Tibial artery (tissue), 4 donors: ENCODE measurements at regions not wholly inside any gene's neighbourhood (a gene's known extent, or its start where the extent isn't known, plus 50 kb on each side); places are given as distances from the start of the nearest gene placed in this dataset.

Source experiments
- DNase-seq, 2 donors: peaks; one replicate each; pipeline ENCODE4 v3.0.0-alpha.2; 2019
- H3K27ac ChIP-seq, 2 donors: fragments of 200-600 bp; sonication (generic) in 1 of 2; 1 replicate in 1 of 2; 2 replicates in 1 of 2; pipeline ENCODE4 v1.5.1; 2018 to 2019; ENCODE audit warnings: mild to moderate bottlenecking in 1 of 2
- H3K27me3 ChIP-seq, 2 donors: fragments of 200-600 bp; sonication (generic) in 1 of 2; one replicate each; pipeline versions ENCODE4 v1.5.1 to v1.6.0; 2016 to 2019
- H3K36me3 ChIP-seq, 3 donors: fragments of 200-600 bp; sonication (generic) in 2 of 3; one replicate each; pipeline ENCODE4 v1.5.1; 2016 to 2019; ENCODE audit warnings: mild to moderate bottlenecking in 2 of 3
- H3K4me1 ChIP-seq, 4 donors: fragments of 200-600 bp; sonication (generic) in 2 of 4; 1 replicate in 3 of 4; 2 replicates in 1 of 4; pipeline ENCODE4 v1.5.1; 2016 to 2019
- H3K4me3 ChIP-seq, 2 donors: fragments of 200-600 bp; sonication (generic) in 1 of 2; 1 replicate in 1 of 2; 2 replicates in 1 of 2; pipeline ENCODE4 v1.5.1; 2018 to 2019; ENCODE audit warnings: mild to moderate bottlenecking in 2 of 2
- H3K9me3 ChIP-seq, 3 donors: fragments of 200-600 bp; sonication (generic) in 1 of 3; one replicate each; pipeline ENCODE4 v1.5.1; 2016 to 2019
- intact Hi-C: fragments of 100-400 bp; cut with DNase I; formaldehyde crosslinking; loops from one replicate; pipeline ENCODE4 v1.15.0; 2023; ENCODE audit warnings: low total_unique reads
- TF ChIP-seq, protein P1 (sequence below), 2 experiments: fragments of 200-600 bp in 1 of 2; fragments of 450-650 bp in 1 of 2; IDR thresholded peaks; one replicate each; pipeline ENCODE4 v1.5.1; 2017 to 2019; ENCODE audit warnings: antibody characterized with exemption in 2 of 2, mild to moderate bottlenecking in 1 of 2, moderate library complexity in 1 of 2

DNA sequence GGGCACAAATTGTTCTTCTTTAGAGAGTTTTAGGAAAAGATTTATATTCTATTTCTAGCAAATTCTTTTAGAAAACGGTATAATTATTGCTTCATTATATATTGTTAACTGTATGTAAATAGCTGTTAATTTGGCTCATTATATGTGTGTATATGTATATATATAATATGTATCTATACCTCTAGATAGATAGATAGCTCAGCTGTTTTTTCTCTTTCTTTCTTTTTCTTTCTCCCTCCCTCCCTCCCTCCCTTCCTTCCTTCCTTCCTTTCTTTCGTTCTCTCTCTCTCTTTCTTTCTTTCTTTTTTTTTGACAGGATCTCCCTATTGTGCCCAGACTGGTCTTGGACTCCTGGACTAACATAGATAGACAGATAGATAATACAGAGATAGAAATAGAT is 1538.8 kb downstream of the PCDH7 start:
- no peaks in the 10 kb centered on the region for H3K36me3 ChIP-seq
- H3K27ac ChIP-seq = no peak overlapping the region
- H3K27me3 ChIP-seq = no peaks in the 10 kb centered on the region
- no peaks in the 10 kb centered on the region for H3K4me1 ChIP-seq
- DNase-seq = no peak
- no peaks in the 10 kb centered on the region for H3K9me3 ChIP-seq
- H3K4me3 ChIP-seq = no peak overlapping the region
- TF ChIP-seq, protein P1, sequence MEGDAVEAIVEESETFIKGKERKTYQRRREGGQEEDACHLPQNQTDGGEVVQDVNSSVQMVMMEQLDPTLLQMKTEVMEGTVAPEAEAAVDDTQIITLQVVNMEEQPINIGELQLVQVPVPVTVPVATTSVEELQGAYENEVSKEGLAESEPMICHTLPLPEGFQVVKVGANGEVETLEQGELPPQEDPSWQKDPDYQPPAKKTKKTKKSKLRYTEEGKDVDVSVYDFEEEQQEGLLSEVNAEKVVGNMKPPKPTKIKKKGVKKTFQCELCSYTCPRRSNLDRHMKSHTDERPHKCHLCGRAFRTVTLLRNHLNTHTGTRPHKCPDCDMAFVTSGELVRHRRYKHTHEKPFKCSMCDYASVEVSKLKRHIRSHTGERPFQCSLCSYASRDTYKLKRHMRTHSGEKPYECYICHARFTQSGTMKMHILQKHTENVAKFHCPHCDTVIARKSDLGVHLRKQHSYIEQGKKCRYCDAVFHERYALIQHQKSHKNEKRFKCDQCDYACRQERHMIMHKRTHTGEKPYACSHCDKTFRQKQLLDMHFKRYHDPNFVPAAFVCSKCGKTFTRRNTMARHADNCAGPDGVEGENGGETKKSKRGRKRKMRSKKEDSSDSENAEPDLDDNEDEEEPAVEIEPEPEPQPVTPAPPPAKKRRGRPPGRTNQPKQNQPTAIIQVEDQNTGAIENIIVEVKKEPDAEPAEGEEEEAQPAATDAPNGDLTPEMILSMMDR (IDR thresholded peaks at IDR 0.05) = no peak
- intact Hi-C loops = no loop called here

DNA sequence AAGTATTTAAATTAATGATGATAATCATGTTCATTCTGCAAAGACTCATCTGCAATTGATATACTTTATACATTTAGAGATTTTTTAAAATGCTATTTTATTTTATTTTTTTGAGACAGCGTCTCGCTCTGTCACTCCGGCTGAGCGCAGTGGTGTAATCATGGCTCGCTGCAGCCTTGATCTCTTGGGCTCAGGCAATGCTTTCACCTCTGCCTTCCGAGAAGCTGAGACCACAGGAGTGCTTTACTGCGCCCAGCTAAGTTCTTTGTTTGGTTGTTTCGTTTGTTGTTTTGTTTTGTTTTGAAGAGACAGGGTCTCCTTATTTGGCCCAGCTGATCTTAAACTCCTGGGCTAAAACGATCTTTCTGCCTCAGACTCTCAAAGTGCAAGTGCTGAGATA is 1541.0 kb downstream of the PCDH7 start:
- Histone ChIP-seq H3K36me3 (no peaks in the 10 kb centered on the region), H3K27me3 (no peaks in the 10 kb centered on the region), H3K27ac (no peak overlapping the region), H3K4me1 (no peaks in the 10 kb centered on the region), H3K9me3 (no peaks in the 10 kb centered on the region), H3K4me3 (no peak overlapping the region)
- TF ChIP-seq, protein P1 (IDR thresholded peaks at IDR 0.05) = no peak
- no peak for DNase-seq
- intact Hi-C loops = no loop called here

DNA sequence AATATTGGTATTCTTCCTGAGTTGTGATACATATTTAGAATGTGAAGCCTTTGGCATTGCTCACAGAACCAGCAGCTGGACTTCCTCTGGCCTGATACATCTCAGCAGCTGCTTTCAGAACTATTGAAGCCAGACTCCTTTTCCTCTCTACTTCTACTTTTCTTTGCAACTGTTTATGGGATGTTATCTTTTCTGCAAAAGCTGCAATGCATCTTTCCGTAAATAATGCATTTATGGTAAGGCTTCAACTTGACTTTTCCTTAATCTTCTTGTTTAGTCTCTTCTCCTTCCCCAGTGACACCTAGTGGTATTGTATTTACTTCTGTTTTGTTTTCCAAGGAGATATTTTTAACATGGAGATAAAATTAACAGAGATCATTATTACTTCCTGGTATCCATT is 1548.7 kb downstream of the PCDH7 start:
- H3K27me3 ChIP-seq = no peaks in the 10 kb centered on the region
- TF ChIP-seq, protein P1 (IDR thresholded peaks at IDR 0.05) = no peak
- intact Hi-C loops = no loop called here
- H3K9me3 ChIP-seq = no peaks in the 10 kb centered on the region
- no peak overlapping the region for H3K4me3 ChIP-seq
- H3K4me1 ChIP-seq = no peaks in the 10 kb centered on the region
- no peak overlapping the region for H3K27ac ChIP-seq
- H3K36me3 ChIP-seq = no peaks in the 10 kb centered on the region
- no peak for DNase-seq

DNA sequence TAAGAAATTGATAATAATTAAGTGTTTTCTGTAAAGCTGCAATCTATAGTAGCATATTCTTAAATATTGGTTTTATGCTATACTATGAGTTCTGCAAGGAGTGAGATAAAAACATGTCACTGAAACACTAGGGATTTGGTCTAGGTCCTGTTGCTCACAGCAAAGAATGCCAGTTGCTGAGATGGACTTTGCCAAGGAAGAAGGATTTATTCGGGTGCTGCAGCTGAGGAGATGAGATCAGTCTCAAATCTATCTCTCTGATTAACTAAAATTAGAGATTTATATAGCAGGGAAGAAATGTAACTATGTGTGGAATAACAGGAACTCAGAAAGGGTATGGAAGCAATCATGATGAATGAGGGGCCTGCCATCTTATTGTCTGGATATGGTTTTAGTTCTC is 1569.9 kb downstream of the PCDH7 start:
- no peak for DNase-seq
- Histone ChIP-seq H3K36me3 (no peaks in the 10 kb centered on the region), H3K4me1 (no peaks in the 10 kb centered on the region), H3K27ac (no peak overlapping the region), H3K27me3 (no peaks in the 10 kb centered on the region), H3K9me3 (no peaks in the 10 kb centered on the region), H3K4me3 (no peak overlapping the region)
- intact Hi-C loops = no loop called here
- TF ChIP-seq, protein P1 (IDR thresholded peaks at IDR 0.05) = no peak

DNA sequence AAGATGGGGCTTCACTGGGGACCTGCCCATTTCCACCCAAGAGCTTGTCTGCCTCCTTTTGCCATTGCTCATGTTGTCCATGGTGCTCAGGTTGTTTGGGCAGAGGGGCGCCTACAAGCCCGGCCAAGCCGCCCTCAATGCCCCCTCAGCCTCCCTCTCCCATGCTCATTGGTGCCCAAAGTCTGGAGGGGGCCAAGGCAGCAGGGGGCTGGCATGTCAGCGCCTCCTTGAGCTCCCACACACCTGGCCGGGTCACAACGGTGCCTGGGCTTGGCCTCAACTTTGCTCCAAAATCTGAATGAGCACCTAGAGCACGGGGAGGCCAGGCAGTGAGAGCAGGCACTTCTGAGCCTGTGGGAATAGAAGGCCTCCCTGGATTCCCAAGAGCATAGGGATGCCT is 1598.8 kb downstream of the PCDH7 start:
- Histone ChIP-seq H3K9me3 (peaks cover 0 to 9% (median 0%) of the 10 kb centered on the region in 3 donors), H3K4me1 (no peaks in the 10 kb centered on the region), H3K4me3 (no peak overlapping the region), H3K27me3 (no peaks in the 10 kb centered on the region), H3K27ac (no peak overlapping the region), H3K36me3 (no peaks in the 10 kb centered on the region)
- no peak for DNase-seq
- TF ChIP-seq, protein P1 (IDR thresholded peaks at IDR 0.05) = no peak
- intact Hi-C loops = no loop called here

DNA sequence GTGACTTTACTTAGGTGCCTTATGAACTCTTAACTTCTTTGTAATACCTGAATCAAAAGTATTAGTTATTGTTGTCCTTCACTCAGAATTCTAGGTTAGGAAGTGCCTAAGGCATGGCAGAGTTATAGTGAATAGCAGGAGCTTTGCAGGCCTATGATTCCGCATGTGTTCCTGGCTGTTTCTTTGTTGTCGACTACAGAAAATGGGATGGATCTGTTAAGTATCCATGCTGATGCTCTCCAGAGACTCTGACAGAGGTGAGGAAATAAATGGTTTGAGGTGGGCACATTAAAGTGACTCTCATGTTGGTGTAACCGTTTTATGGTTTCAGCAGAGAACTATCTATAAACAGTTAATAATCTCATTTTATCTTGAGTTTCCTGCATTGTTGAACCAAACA is 1601.3 kb downstream of the PCDH7 start:
- Histone ChIP-seq H3K4me3 (no peak overlapping the region), H3K27ac (no peak overlapping the region), H3K9me3 (peaks cover 0 to 9% (median 0%) of the 10 kb centered on the region in 3 donors), H3K4me1 (no peaks in the 10 kb centered on the region), H3K36me3 (no peaks in the 10 kb centered on the region), H3K27me3 (no peaks in the 10 kb centered on the region)
- intact Hi-C loops = no loop called here
- TF ChIP-seq, protein P1 (IDR thresholded peaks at IDR 0.05) = no peak
- DNase-seq = no peak
